GM21360 (cell line): ENCODE measurements at regions not wholly inside any gene's neighbourhood (a gene's known extent, or its start where the extent isn't known, plus 50 kb on each side); places are given as distances from the start of the nearest gene placed in this dataset.

Source experiments
- ATAC-seq: cut with Tn5 transposase; IDR thresholded peaks from one replicate; pipeline ENCODE4 v1.9.1; 2021; ENCODE audit warnings: mild to moderate bottlenecking, moderate library complexity; ENCODE audit not compliant: unreplicated experiment

GRCh38 chr7:35581605-35582210, 113.2 kb downstream of the HERPUD2 start:
- no peak for ATAC-seq

- ATAC-seq, result no peak
Observed at GRCh38 chr7:35576031-35576573, 118.8 kb downstream of the HERPUD2 start.

- ATAC-seq, result no peak
Observed at GRCh38 chr7:35571611-35572240, 123.2 kb downstream of the HERPUD2 start.

GRCh38 chr7:35570937-35571336, 124.0 kb downstream of the HERPUD2 start:
- ATAC-seq, result no peak

- no peak for ATAC-seq
Observed at GRCh38 chr7:35565927-35566326, 129.0 kb downstream of the HERPUD2 start.

GRCh38 chr7:35558841-35559240, 136.1 kb downstream of the HERPUD2 start:
- ATAC-seq, result no peak

- ATAC-seq, result no peak
Observed at GRCh38 chr7:35556515-35557471, 138.1 kb downstream of the HERPUD2 start.

GRCh38 chr7:35555934-35556333, 139.0 kb downstream of the HERPUD2 start:
- ATAC-seq, result no peak

- no peak for ATAC-seq
Observed at GRCh38 chr7:35555386-35555785, 139.5 kb downstream of the HERPUD2 start.

GRCh38 chr7:35553519-35553918, 141.4 kb downstream of the HERPUD2 start:
- ATAC-seq, result no peak

- ATAC-seq, result no peak
Observed at GRCh38 chr7:35552691-35553090, 142.2 kb downstream of the HERPUD2 start.

GRCh38 chr7:35551321-35552081, 143.4 kb downstream of the HERPUD2 start:
- ATAC-seq, result no peak

GRCh38 chr7:35550831-35551230, 144.1 kb downstream of the HERPUD2 start:
- ATAC-seq, result no peak

GRCh38 chr7:35549781-35550180, 145.2 kb downstream of the HERPUD2 start:
- no peak for ATAC-seq

GRCh38 chr7:35548291-35548690, 146.6 kb downstream of the HERPUD2 start:
- no peak for ATAC-seq

GRCh38 chr7:35546691-35547429, 148.1 kb downstream of the HERPUD2 start:
- no peak for ATAC-seq

- ATAC-seq, result no peak
Observed at GRCh38 chr7:35545831-35546230, 149.1 kb downstream of the HERPUD2 start.

GRCh38 chr7:35544028-35544742, 150.8 kb downstream of the HERPUD2 start:
- no peak for ATAC-seq
